GM12865 (cell line): ENCODE measurements at regions not wholly inside any gene's neighbourhood (a gene's known extent, or its start where the extent isn't known, plus 50 kb on each side); places are given as distances from the start of the nearest gene placed in this dataset.

Experiments
- DNase-seq: peaks from one replicate; pipeline ENCODE4 v3.0.0; 2010; ENCODE audit warnings: low read depth
- H3K4me3 ChIP-seq: 2 replicates; pipeline ENCODE4 v1.5.1; 2011; ENCODE audit warnings: mild to moderate bottlenecking, low read depth, low read length, control low read depth
- TF ChIP-seq, protein P1 (sequence below): IDR thresholded peaks from 2 replicates; pipeline ENCODE4 v1.5.1; 2011; ENCODE audit warnings: low read length, control low read depth, low read depth, inconsistent platforms; ENCODE audit not compliant: insufficient read depth; ENCODE audit errors: missing control alignments

DNA sequence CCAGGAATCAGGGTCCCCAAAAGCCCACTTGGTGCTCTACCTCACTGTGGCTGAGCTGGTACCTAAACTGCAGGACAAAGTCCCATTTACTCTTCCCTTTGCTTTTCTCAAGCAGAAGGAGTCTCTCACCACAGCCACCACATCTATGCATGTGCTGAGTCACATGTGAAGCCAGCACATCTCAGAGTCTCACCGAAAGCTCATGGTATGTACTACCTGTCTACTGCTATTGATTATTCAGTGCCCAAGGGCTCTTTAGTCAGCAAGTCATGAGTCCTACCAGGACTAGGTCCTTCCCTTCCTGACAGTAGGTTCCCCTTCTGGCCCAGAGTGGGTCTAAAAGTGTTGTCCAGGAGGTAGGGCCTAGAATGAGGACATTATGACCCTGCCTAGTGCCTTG is 130.7 kb upstream of the NTRK2 start:
- TF ChIP-seq, protein P1, sequence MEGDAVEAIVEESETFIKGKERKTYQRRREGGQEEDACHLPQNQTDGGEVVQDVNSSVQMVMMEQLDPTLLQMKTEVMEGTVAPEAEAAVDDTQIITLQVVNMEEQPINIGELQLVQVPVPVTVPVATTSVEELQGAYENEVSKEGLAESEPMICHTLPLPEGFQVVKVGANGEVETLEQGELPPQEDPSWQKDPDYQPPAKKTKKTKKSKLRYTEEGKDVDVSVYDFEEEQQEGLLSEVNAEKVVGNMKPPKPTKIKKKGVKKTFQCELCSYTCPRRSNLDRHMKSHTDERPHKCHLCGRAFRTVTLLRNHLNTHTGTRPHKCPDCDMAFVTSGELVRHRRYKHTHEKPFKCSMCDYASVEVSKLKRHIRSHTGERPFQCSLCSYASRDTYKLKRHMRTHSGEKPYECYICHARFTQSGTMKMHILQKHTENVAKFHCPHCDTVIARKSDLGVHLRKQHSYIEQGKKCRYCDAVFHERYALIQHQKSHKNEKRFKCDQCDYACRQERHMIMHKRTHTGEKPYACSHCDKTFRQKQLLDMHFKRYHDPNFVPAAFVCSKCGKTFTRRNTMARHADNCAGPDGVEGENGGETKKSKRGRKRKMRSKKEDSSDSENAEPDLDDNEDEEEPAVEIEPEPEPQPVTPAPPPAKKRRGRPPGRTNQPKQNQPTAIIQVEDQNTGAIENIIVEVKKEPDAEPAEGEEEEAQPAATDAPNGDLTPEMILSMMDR, result no peak
- DNase-seq, result no peak

DNA sequence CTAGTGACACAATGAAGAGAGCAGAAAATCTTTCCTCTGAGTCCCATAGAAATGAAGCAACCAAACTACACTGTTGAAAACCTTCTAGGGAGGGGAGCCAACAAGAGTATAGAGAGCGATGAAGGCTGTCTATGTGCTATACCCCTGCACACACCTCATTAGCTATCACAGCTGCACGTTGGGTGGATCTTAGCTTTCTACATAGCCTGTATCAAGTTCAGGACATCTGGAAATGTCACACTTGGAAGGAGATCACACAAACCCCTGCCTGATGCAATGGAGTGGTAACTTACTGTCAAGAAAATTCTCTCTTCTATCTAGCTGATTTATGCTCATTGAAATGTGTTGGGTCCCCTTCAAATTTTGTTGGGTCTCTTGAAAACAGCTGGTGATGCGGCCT is 127.0 kb upstream of the NTRK2 start:
- H3K4me3 ChIP-seq, result no peak overlapping the region
- DNase-seq, result no peak
- TF ChIP-seq, protein P1, result no peak

More for the DNA sequence above, 130.7 kb upstream of the NTRK2 start:
- no peak overlapping the region for H3K4me3 ChIP-seq

DNA sequence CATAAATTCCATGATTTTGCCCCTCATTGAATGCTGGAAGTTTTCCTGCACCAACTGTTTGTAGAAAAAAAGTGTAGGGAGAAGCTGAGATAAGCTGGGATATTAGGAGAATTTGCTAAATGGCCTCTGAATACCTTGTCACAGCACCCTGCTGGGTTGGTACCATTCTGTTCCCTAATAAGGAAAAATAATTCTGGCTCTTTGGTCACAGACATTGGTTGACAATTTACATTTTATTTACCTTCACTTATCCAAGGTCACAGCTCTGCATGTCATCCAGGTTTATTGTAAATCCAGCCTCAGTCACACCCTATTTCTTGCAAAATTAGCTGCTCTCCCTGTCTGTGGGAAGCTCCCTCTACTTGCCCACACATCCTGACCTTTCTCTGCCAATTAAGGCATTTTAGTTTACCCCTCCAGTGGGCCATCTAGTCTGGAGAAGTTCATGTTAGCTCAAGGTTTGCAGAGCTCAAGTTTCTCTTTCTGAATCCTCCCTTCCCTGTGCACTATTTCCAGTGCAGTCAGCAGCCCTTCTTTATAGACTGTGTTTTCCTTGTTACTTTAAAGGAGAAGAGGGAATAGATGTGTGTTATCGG is 115.4 kb upstream of the NTRK2 start:
- DNase-seq, result no peak
- TF ChIP-seq, protein P1, result no peak
- H3K4me3 ChIP-seq, result no peak overlapping the region

DNA sequence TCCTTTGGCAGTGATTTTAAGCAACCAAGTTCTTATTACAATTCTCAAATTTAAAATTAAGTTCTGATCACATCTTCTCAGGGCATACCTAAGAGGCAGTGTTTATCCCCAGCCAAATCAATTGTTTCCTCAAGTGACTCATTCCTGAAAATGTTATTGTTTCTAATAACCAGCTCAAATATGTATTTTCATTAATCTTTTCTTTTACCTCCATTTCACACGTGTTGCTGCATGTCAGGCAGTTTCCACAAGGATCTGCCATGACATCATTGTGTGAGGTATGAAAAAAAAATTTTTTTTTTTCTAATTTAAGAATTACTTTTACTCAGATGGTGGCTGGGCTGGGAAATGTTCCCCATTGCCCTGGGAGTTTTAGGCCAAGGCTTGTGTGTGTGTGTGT is 113.0 kb upstream of the NTRK2 start:
- no peak for DNase-seq
- TF ChIP-seq, protein P1, result no peak
- H3K4me3 ChIP-seq, result no peak overlapping the region

DNA sequence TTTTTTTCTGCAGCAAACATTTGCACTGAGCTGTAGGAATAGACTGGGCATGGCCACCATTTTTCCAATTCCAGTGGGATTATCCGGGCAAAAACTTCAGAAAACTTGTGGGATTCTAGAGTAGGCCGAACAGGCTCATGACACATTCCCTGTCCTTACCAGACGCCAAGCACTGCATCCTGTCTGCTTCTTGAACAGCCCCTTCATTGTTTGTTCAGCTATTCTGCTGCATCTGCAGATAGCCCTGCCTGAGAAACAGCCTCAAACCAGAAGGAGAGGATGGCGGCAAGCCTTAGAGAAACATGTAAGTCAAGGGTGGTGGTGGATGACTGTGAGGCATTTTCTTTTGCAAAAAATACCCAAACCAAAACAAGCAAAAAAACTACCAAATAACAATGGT is 111.8 kb upstream of the NTRK2 start:
- TF ChIP-seq, protein P1, result no peak
- no peak for DNase-seq
- no peak overlapping the region for H3K4me3 ChIP-seq

GRCh38 chr9:84563691-84564090 is 105.8 kb upstream of the NTRK2 start:
- DNase-seq, result no peak
- TF ChIP-seq, protein P1, result no peak
- H3K4me3 ChIP-seq, result no peak overlapping the region

- TF ChIP-seq, protein P1, result no peak
- no peak for DNase-seq
Measured at GRCh38 chr9:84567805-84568204, 101.7 kb upstream of the NTRK2 start.

More at GRCh38 chr9:84567805-84568204, 101.7 kb upstream of the NTRK2 start:
- no peak overlapping the region for H3K4me3 ChIP-seq
